ENCODE measurements at regions not wholly inside any gene's neighbourhood (a gene's known extent, or its start where the extent isn't known, plus 50 kb on each side); places are given as distances from the start of the nearest gene placed in this dataset.

- TF ChIP-seq CTCF (IDR thresholded peaks at IDR 0.05 in 4 of 5, conservative IDR thresholded peaks at IDR 0.05 in 1 of 5) (no peak), POLR2A (IDR thresholded peaks at IDR 0.05) (no peak)
These were observed 210.1 kb downstream of the PCDH7 start for GRCh38 chr4:30930276-30930675.
